ENCODE measurements at regions not wholly inside any gene's neighbourhood (a gene's known extent, or its start where the extent isn't known, plus 50 kb on each side); places are given as distances from the start of the nearest gene placed in this dataset.

- TF ChIP-seq EZH2phosphoT487 (IDR thresholded peaks at IDR 0.05; ENCODE audit: borderline replicate concordance), result no peak
- no peak for TF ChIP-seq CTCF (conservative IDR thresholded peaks at IDR 0.05; ENCODE audit: low read length)
Measured at GRCh38 chr13:47553329-47553977, 447.6 kb downstream of the SUCLA2 start.

All from Loucy (cell line).